ENCODE measurements at regions not wholly inside any gene's neighbourhood (a gene's known extent, or its start where the extent isn't known, plus 50 kb on each side); places are given as distances from the start of the nearest gene placed in this dataset.
"Not testable (repeated sequence)": the region's sequence is repeated elsewhere in the genome, so short reads cannot be mapped to it uniquely, and the experiment has no call there.

GRCh38 chr15:31223478-31224350 lies 102.9 kb upstream of the KLF13 start:
- no peak for DNase-seq (ENCODE audit: low read depth in 2 of 2)
- H3K4me3 ChIP-seq (replicated peaks in 1 of 2; ENCODE audit: low read depth in 2 of 2, low read length in 2 of 2) = no peak overlapping the region
- no peak for TF ChIP-seq CTCF (IDR thresholded peaks at IDR 0.05; ENCODE audit: low read depth, low read length)

- H3K4me3 ChIP-seq (replicated peaks in 1 of 2; ENCODE audit: low read depth in 2 of 2, low read length in 2 of 2); DNase-seq (ENCODE audit: low read depth in 2 of 2): not testable (repeated sequence)
These were observed 102.0 kb upstream of the KLF13 start for GRCh38 chr15:31224661-31225060.

GRCh38 chr15:31225356-31225955 lies 101.2 kb upstream of the KLF13 start:
- no peak for TF ChIP-seq CTCF (IDR thresholded peaks at IDR 0.05; ENCODE audit: low read depth, low read length)
- H3K4me3 ChIP-seq (replicated peaks in 1 of 2; ENCODE audit: low read depth in 2 of 2, low read length in 2 of 2) = no peak overlapping the region
- DNase-seq (ENCODE audit: low read depth in 2 of 2) = no peak

GRCh38 chr15:31226021-31226420 lies 100.6 kb upstream of the KLF13 start:
- no peak for DNase-seq (ENCODE audit: low read depth in 2 of 2)
- TF ChIP-seq CTCF (IDR thresholded peaks at IDR 0.05; ENCODE audit: low read depth, low read length) = no peak
- no peak overlapping the region for H3K4me3 ChIP-seq (replicated peaks in 1 of 2; ENCODE audit: low read depth in 2 of 2, low read length in 2 of 2)

GRCh38 chr15:31227235-31227634 lies 99.4 kb upstream of the KLF13 start:
- no peak for TF ChIP-seq CTCF (IDR thresholded peaks at IDR 0.05; ENCODE audit: low read depth, low read length)
- H3K4me3 ChIP-seq (replicated peaks in 1 of 2; ENCODE audit: low read depth in 2 of 2, low read length in 2 of 2) = no peak overlapping the region
- no peak for DNase-seq (ENCODE audit: low read depth in 2 of 2)

GRCh38 chr15:31228011-31228484 lies 98.6 kb upstream of the KLF13 start:
- no peak for DNase-seq (ENCODE audit: low read depth in 2 of 2)
- H3K4me3 ChIP-seq (replicated peaks in 1 of 2; ENCODE audit: low read depth in 2 of 2, low read length in 2 of 2) = no peak overlapping the region
- TF ChIP-seq CTCF (IDR thresholded peaks at IDR 0.05; ENCODE audit: low read depth, low read length) = no peak

GRCh38 chr15:31228980-31229826 lies 97.4 kb upstream of the KLF13 start:
- DNase-seq (ENCODE audit: low read depth in 2 of 2) = no peak
- H3K4me3 ChIP-seq (replicated peaks in 1 of 2; ENCODE audit: low read depth in 2 of 2, low read length in 2 of 2) = no peak overlapping the region
- TF ChIP-seq CTCF (IDR thresholded peaks at IDR 0.05; ENCODE audit: low read depth, low read length) = no peak

Measured in cardiac fibroblast (primary cell).